Neuronal stem cell (in vitro differentiated cells): ENCODE measurements at regions not wholly inside any gene's neighbourhood (a gene's known extent, or its start where the extent isn't known, plus 50 kb on each side); places are given as distances from the start of the nearest gene placed in this dataset.

Experiments
- DNase-seq: peaks from one replicate; pipeline ENCODE4 v3.0.0-alpha.2; 2013; ENCODE audit warnings: low spot score
- H2AFZ ChIP-seq: one replicate; pipeline ENCODE4 v1.6.1; 2013; ENCODE audit warnings: mild to moderate bottlenecking, low read length, inconsistent platforms
- H2AK5ac ChIP-seq: 2 replicates; pipeline ENCODE4 v1.6.1; 2013; ENCODE audit warnings: low read depth, mild to moderate bottlenecking, inconsistent platforms, low read length, moderate library complexity, mixed read lengths
- H2BK120ac ChIP-seq: 2 replicates; pipeline ENCODE4 v1.6.1; 2013; ENCODE audit warnings: low read depth, mild to moderate bottlenecking, inconsistent platforms, low read length, moderate library complexity, mixed read lengths
- H2BK12ac ChIP-seq: one replicate; pipeline ENCODE4 v1.6.1; 2013; ENCODE audit warnings: low read length, inconsistent platforms
- H2BK15ac ChIP-seq: 2 replicates; pipeline ENCODE4 v1.6.1; 2013; ENCODE audit warnings: mild to moderate bottlenecking, low read length, inconsistent platforms, mixed read lengths
- H2BK5ac ChIP-seq: one replicate; pipeline ENCODE4 v1.6.1; 2013; ENCODE audit warnings: inconsistent platforms, mild to moderate bottlenecking, low read length, moderate library complexity
- H3K14ac ChIP-seq: one replicate; pipeline ENCODE4 v1.6.1; 2013; ENCODE audit warnings: low read length, inconsistent platforms
- H3K18ac ChIP-seq: 2 replicates; pipeline ENCODE4 v1.6.1; 2013; ENCODE audit warnings: low read length, inconsistent platforms
- H3K23ac ChIP-seq: 2 replicates; pipeline ENCODE4 v1.6.1; 2013; ENCODE audit warnings: low read depth, mild to moderate bottlenecking, mixed read lengths, low read length, inconsistent platforms; ENCODE audit not compliant: poor library complexity
- H3K27ac ChIP-seq: replicated peaks from 3 replicates; pipeline ENCODE4 v1.5.1; 2013; ENCODE audit warnings: low read length, inconsistent platforms
- H3K27me3 ChIP-seq, 3 experiments: 2 replicates each; pipeline ENCODE4 v1.6.1; 2013; ENCODE audit warnings: low read length in 3 of 3, mild to moderate bottlenecking in 2 of 3, inconsistent platforms in 1 of 3, low read depth in 1 of 3, mixed read lengths in 1 of 3, moderate library complexity in 1 of 3; ENCODE audit not compliant: control insufficient read depth in 3 of 3, insufficient read depth in 3 of 3
- H3K36me3 ChIP-seq, 2 donors: replicated peaks in 1 of 2; 2 replicates each; pipeline ENCODE4 v1.6.1; 2013; ENCODE audit warnings: low read length in 2 of 2; ENCODE audit not compliant: control insufficient read depth in 2 of 2, insufficient read depth in 2 of 2
- H3K4ac ChIP-seq: 2 replicates; pipeline ENCODE4 v1.6.1; 2013; ENCODE audit warnings: inconsistent platforms, mild to moderate bottlenecking, low read length, moderate library complexity
- H3K4me1 ChIP-seq, 2 donors: 1 replicate in 1 of 2; 2 replicates in 1 of 2; pipeline ENCODE4 v1.6.1; 2013; ENCODE audit warnings: low read length in 2 of 2, low read depth in 1 of 2; ENCODE audit not compliant: control insufficient read depth in 2 of 2, insufficient read depth in 1 of 2
- H3K4me2 ChIP-seq: one replicate; pipeline ENCODE4 v1.6.1; 2013; ENCODE audit warnings: mild to moderate bottlenecking, low read length, inconsistent platforms; ENCODE audit not compliant: insufficient read depth, poor library complexity, severe bottlenecking
- H3K4me3 ChIP-seq, 2 donors: 2 replicates each; pipeline ENCODE4 v1.5.1; 2013; ENCODE audit warnings: low read length in 2 of 2, mild to moderate bottlenecking in 2 of 2, inconsistent platforms in 1 of 2, moderate library complexity in 1 of 2
- H3K79me1 ChIP-seq: one replicate; pipeline ENCODE4 v1.6.1; 2013; ENCODE audit warnings: low read depth, mild to moderate bottlenecking, inconsistent platforms, low read length, moderate library complexity
- H3K9ac ChIP-seq: one replicate; pipeline ENCODE4 v1.6.1; 2013; ENCODE audit warnings: mild to moderate bottlenecking, low read depth, low read length, inconsistent platforms; ENCODE audit not compliant: poor library complexity
- H3K9me3 ChIP-seq, 2 donors: replicated peaks in 1 of 2; 2 replicates each; pipeline versions ENCODE3 to v1.6.1; 2013; ENCODE audit warnings: low read length in 2 of 2, mild to moderate bottlenecking in 2 of 2, inconsistent platforms in 1 of 2, low read depth in 1 of 2, mixed read lengths in 1 of 2, moderate library complexity in 1 of 2; ENCODE audit not compliant: control insufficient read depth in 2 of 2, insufficient read depth in 1 of 2
- H4K8ac ChIP-seq: one replicate; pipeline ENCODE4 v1.6.1; 2013; ENCODE audit warnings: low read depth, mild to moderate bottlenecking, inconsistent platforms, low read length, moderate library complexity
- H4K91ac ChIP-seq: one replicate; pipeline ENCODE4 v1.6.1; 2013; ENCODE audit warnings: low read length, low read depth, mild to moderate bottlenecking, inconsistent platforms; ENCODE audit not compliant: poor library complexity
- WGBS, 2 donors: extraction: QIAGEN DNeasy Blood & Tissue Kit; methylation state at CpG; one replicate each; pipeline ENCODE4 v1.1.7; 2013; ENCODE audit warnings: missing lambda C conversion rate in 2 of 2, mixed read lengths in 1 of 2; ENCODE audit not compliant: insufficient read length in 2 of 2, insufficient replicate concordance in 1 of 2; ENCODE audit errors: extremely low coverage in 2 of 2; 5-methylcytosine and 5-hydroxymethylcytosine counted together

DNA sequence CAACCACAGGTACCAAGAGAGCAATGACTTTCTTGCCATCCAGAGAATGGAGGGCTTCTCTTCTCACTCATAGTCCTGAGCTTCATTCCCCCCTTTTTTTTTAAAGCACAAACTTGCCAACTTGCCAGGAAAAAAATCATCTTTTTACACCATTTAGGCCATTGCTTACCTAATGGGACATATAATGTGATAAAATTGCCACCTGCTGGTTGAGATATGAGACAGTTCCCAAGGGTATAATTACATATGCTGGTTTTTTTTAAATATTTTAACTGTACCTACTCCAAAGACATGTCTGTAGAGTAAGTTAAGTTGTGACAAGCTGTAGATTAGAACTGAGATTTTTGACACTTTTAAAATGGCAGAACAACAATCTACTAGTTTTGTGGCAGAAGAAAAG lies 519.1 kb upstream of the SEL1L start:
- no peaks in the 10 kb centered on the region for H3K4me1 ChIP-seq
- H3K9me3 ChIP-seq, result no peaks in the 10 kb centered on the region
- no peak overlapping the region for H3K23ac ChIP-seq
- no peak overlapping the region for H2BK15ac ChIP-seq
- no peak overlapping the region for H3K4me2 ChIP-seq
- H3K27me3 ChIP-seq, result no peaks in the 10 kb centered on the region
- no peak overlapping the region for H3K9ac ChIP-seq
- H2BK5ac ChIP-seq, result no peak overlapping the region
- H2AFZ ChIP-seq, result no peak overlapping the region
- no peak overlapping the region for H2AK5ac ChIP-seq
- H3K14ac ChIP-seq, result no peak overlapping the region
- H2BK12ac ChIP-seq, result no peak overlapping the region
- H3K36me3 ChIP-seq, result no peaks in the 10 kb centered on the region
- no peak overlapping the region for H2BK120ac ChIP-seq
- no peak overlapping the region for H4K8ac ChIP-seq
- H3K4ac ChIP-seq, result no peak overlapping the region
- no peaks in the 10 kb centered on the region for H3K79me1 ChIP-seq
- no peak overlapping the region for H3K18ac ChIP-seq
- H3K4me3 ChIP-seq, result no peak overlapping the region
- H3K27ac ChIP-seq, result no peak overlapping the region
- H4K91ac ChIP-seq, result no peak overlapping the region
- DNase-seq, result no peak

GRCh38 chr14:82055515-82056115 lies 522.0 kb upstream of the SEL1L start:
- H3K36me3 ChIP-seq, result no peaks in the 10 kb centered on the region
- H3K9me3 ChIP-seq, result no peaks in the 10 kb centered on the region
- no CpG with 5 or more reads among the region's 1 CpG for WGBS, 2 donors
- H3K27ac ChIP-seq, result no peak overlapping the region
- no peaks in the 10 kb centered on the region for H3K27me3 ChIP-seq
- no peak overlapping the region for H2AK5ac ChIP-seq
- H2BK12ac ChIP-seq, result no peak overlapping the region
- no peak overlapping the region for H3K4me2 ChIP-seq
- no peak overlapping the region for H3K14ac ChIP-seq
- H3K18ac ChIP-seq, result no peak overlapping the region
- H2BK15ac ChIP-seq, result no peak overlapping the region
- no peaks in the 10 kb centered on the region for H3K4me1 ChIP-seq
- H3K79me1 ChIP-seq, result no peaks in the 10 kb centered on the region
- no peak overlapping the region for H3K4me3 ChIP-seq
- no peak overlapping the region for H3K9ac ChIP-seq
- DNase-seq, result no peak
- no peak overlapping the region for H2BK5ac ChIP-seq
- no peak overlapping the region for H4K91ac ChIP-seq
- no peak overlapping the region for H2BK120ac ChIP-seq
- H4K8ac ChIP-seq, result no peak overlapping the region
- H2AFZ ChIP-seq, result no peak overlapping the region
- no peak overlapping the region for H3K4ac ChIP-seq
- no peak overlapping the region for H3K23ac ChIP-seq

GRCh38 chr14:82060219-82060618 lies 526.6 kb upstream of the SEL1L start:
- H3K23ac ChIP-seq, result no peak overlapping the region
- H2BK5ac ChIP-seq, result no peak overlapping the region
- H2BK12ac ChIP-seq, result no peak overlapping the region
- H2BK15ac ChIP-seq, result no peak overlapping the region
- H3K9ac ChIP-seq, result no peak overlapping the region
- no peak for DNase-seq
- no peak overlapping the region for H3K18ac ChIP-seq
- no peaks in the 10 kb centered on the region for H3K9me3 ChIP-seq
- H3K4ac ChIP-seq, result no peak overlapping the region
- no peaks in the 10 kb centered on the region for H3K79me1 ChIP-seq
- no peak overlapping the region for H2AFZ ChIP-seq
- H2AK5ac ChIP-seq, result no peak overlapping the region
- no peak overlapping the region for H3K4me2 ChIP-seq
- H3K4me3 ChIP-seq, result no peak overlapping the region
- H4K8ac ChIP-seq, result no peak overlapping the region
- no peaks in the 10 kb centered on the region for H3K36me3 ChIP-seq
- H3K27me3 ChIP-seq, result no peaks in the 10 kb centered on the region
- WGBS, 2 donors, result no CpG with 5 or more reads among the region's 3 CpGs
- no peak overlapping the region for H4K91ac ChIP-seq
- H2BK120ac ChIP-seq, result no peak overlapping the region
- H3K27ac ChIP-seq, result no peak overlapping the region
- no peaks in the 10 kb centered on the region for H3K4me1 ChIP-seq
- H3K14ac ChIP-seq, result no peak overlapping the region

- no peaks in the 10 kb centered on the region for H3K36me3 ChIP-seq
- no peak overlapping the region for H4K91ac ChIP-seq
- H3K4ac ChIP-seq, result no peak overlapping the region
- no peak overlapping the region for H3K9ac ChIP-seq
- no peak overlapping the region for H3K18ac ChIP-seq
- no peak overlapping the region for H3K23ac ChIP-seq
- H2BK15ac ChIP-seq, result no peak overlapping the region
- no peaks in the 10 kb centered on the region for H3K79me1 ChIP-seq
- no peaks in the 10 kb centered on the region for H3K9me3 ChIP-seq
- no peak for DNase-seq
- H3K4me3 ChIP-seq, result no peak overlapping the region
- no peak overlapping the region for H2BK12ac ChIP-seq
- no peak overlapping the region for H4K8ac ChIP-seq
- no peaks in the 10 kb centered on the region for H3K27me3 ChIP-seq
- H3K4me2 ChIP-seq, result no peak overlapping the region
- no peak overlapping the region for H3K27ac ChIP-seq
- no peak overlapping the region for H2AK5ac ChIP-seq
- no peak overlapping the region for H3K14ac ChIP-seq
- no peak overlapping the region for H2BK5ac ChIP-seq
- WGBS, 2 donors, result no CpG with 5 or more reads among the region's 11 CpGs
- H2AFZ ChIP-seq, result no peak overlapping the region
- no peaks in the 10 kb centered on the region for H3K4me1 ChIP-seq
- H2BK120ac ChIP-seq, result no peak overlapping the region
Observed at GRCh38 chr14:82067221-82067875, 533.7 kb upstream of the SEL1L start.
